ENCODE measurements at regions not wholly inside any gene's neighbourhood (a gene's known extent, or its start where the extent isn't known, plus 50 kb on each side); places are given as distances from the start of the nearest gene placed in this dataset.

DNA sequence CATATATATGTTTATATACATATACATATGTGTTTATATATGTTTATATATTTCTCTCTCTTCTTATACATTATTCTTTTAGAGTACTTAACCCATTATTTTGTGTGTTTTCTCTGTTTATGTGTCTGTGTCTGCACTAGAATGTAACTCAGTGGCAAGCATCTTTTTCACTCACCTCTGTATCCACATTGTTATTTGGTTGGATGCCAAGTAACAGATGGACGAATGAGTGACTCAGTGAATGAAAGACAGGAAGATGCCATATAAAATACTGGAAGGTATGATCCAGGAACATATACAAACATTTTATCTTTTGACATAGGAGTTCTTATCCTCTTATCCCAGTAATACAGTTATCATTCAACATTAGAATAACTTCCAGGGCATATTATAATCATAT lies 684.8 kb downstream of the RNF144A start:
- no peak for DNase-seq
- no peak overlapping the region for H3K27ac ChIP-seq (ENCODE audit: low read depth in 1 of 2, low read length in 2 of 2)
- H3K27me3 ChIP-seq (ENCODE audit: control insufficient read depth in 2 of 2, insufficient read depth in 2 of 2, low read length in 2 of 2) = no peaks in the 10 kb centered on the region
- Mint-ChIP-seq H3K4me3 (no peak overlapping the region), H3K4me1 (no peaks in the 10 kb centered on the region), H3K36me3 (no peaks in the 10 kb centered on the region), H3K9me3 (peaks cover 0 to 9% (median 4%) of the 10 kb centered on the region in 7 donors), H3K27ac (no peak overlapping the region), H3K27me3 (ENCODE audit: low read depth in 3 of 3) (peaks cover 0 to 5% (median 0%) of the 10 kb centered on the region in 3 donors)
- peaks cover 0 to 3% of the 10 kb centered on the region in 2 donors for H3K9me3 ChIP-seq (replicated peaks in 1 of 2; ENCODE audit: control insufficient read depth in 1 of 2, insufficient read depth in 1 of 2, low read length in 2 of 2)
- H3K4me2 ChIP-seq (replicated peaks; ENCODE audit: extremely low read depth, low read length, poor library complexity, severe bottlenecking) = no peak overlapping the region
- H4K20me1 ChIP-seq (ENCODE audit: insufficient read depth, low read length) = no peaks in the 10 kb centered on the region
- H2AFZ ChIP-seq (ENCODE audit: insufficient read depth, low read depth, low read length, poor library complexity, severe bottlenecking) = no peak overlapping the region
- WGBS (ENCODE audit: insufficient coverage) = no CpG with 5 or more reads among the region's 1 CpG
- no peaks in the 10 kb centered on the region for H3K4me1 ChIP-seq (ENCODE audit: control insufficient read depth in 1 of 2, insufficient read depth in 2 of 2, low read length in 2 of 2)
- H3K36me3 ChIP-seq (replicated peaks in 1 of 2; ENCODE audit: control insufficient read depth in 1 of 2, insufficient read depth in 2 of 2, low read length in 2 of 2) = no peaks in the 10 kb centered on the region
- H3K4me3 ChIP-seq (replicated peaks in 1 of 3; ENCODE audit: low read depth in 2 of 3, low read length in 3 of 3) = no peak overlapping the region
- intact Hi-C loops (cut with micrococcal nuclease) = no loop called here
- H3K79me2 ChIP-seq (ENCODE audit: insufficient read depth, low read length) = no peaks in the 10 kb centered on the region
- TF ChIP-seq CTCF (IDR thresholded peaks at IDR 0.05) = no peak
- H3K9ac ChIP-seq (ENCODE audit: insufficient read depth, low read length, poor library complexity, severe bottlenecking) = no peak overlapping the region

GRCh38 chr2:7604456-7604855 lies 687.2 kb downstream of the RNF144A start:
- Histone ChIP-seq H3K27ac (ENCODE audit: low read depth in 1 of 2, low read length in 2 of 2) (no peak overlapping the region), H3K36me3 (replicated peaks in 1 of 2; ENCODE audit: control insufficient read depth in 1 of 2, insufficient read depth in 2 of 2, low read length in 2 of 2) (no peaks in the 10 kb centered on the region), H3K9ac (ENCODE audit: insufficient read depth, low read length, poor library complexity, severe bottlenecking) (no peak overlapping the region), H3K4me1 (ENCODE audit: control insufficient read depth in 1 of 2, insufficient read depth in 2 of 2, low read length in 2 of 2) (no peaks in the 10 kb centered on the region), H3K4me3 (replicated peaks in 1 of 3; ENCODE audit: low read depth in 2 of 3, low read length in 3 of 3) (no peak overlapping the region), H3K9me3 (replicated peaks in 1 of 2; ENCODE audit: control insufficient read depth in 1 of 2, insufficient read depth in 1 of 2, low read length in 2 of 2) (peaks cover 0 to 3% of the 10 kb centered on the region in 2 donors), H3K79me2 (ENCODE audit: insufficient read depth, low read length) (no peaks in the 10 kb centered on the region), H3K27me3 (ENCODE audit: control insufficient read depth in 2 of 2, insufficient read depth in 2 of 2, low read length in 2 of 2) (no peaks in the 10 kb centered on the region), H4K20me1 (ENCODE audit: insufficient read depth, low read length) (no peaks in the 10 kb centered on the region), H3K4me2 (replicated peaks; ENCODE audit: extremely low read depth, low read length, poor library complexity, severe bottlenecking) (no peak overlapping the region), H2AFZ (ENCODE audit: insufficient read depth, low read depth, low read length, poor library complexity, severe bottlenecking) (no peak overlapping the region)
- peaks cover 0 to 7% (median 3%) of the 10 kb centered on the region in 7 donors for H3K9me3 Mint-ChIP-seq
- H3K4me1 Mint-ChIP-seq = peaks cover under 1% of the 10 kb centered on the region
- no peak for DNase-seq
- no peak for TF ChIP-seq CTCF (IDR thresholded peaks at IDR 0.05)
- H3K36me3 Mint-ChIP-seq = no peaks in the 10 kb centered on the region
- H3K27ac Mint-ChIP-seq = no peak overlapping the region
- H3K27me3 Mint-ChIP-seq (ENCODE audit: low read depth in 3 of 3) = no peaks in the 10 kb centered on the region
- intact Hi-C loops (cut with micrococcal nuclease) = no loop called here
- no CpG with 5 or more reads among the region's 3 CpGs for WGBS (ENCODE audit: insufficient coverage)
- no peak overlapping the region for H3K4me3 Mint-ChIP-seq

Measured in CD14-positive monocyte (primary cell).